ENCODE measurements at regions not wholly inside any gene's neighbourhood (a gene's known extent, or its start where the extent isn't known, plus 50 kb on each side); places are given as distances from the start of the nearest gene placed in this dataset.

DNA sequence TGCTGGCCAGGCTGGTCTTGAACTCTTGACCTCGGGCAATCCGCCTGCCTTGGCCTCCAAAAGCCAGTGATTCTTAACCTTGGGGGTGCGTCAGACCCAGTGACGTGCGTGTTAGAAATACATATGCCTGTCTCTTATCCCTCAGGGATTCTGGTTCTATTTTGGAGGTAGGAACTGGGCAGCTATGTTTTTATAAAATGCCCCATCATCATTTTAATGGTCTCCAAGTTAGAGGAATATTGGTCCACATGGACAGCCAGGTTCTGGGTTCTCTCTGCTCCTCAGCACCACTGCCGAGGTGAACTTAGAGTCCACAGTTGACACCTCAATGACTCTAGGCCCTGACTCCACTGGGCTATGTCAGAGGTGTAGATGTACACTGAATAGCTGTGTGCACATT lies 352.7 kb downstream of the SMOC2 start:
- H3K27ac ChIP-seq (ENCODE audit: low read length), result no peak overlapping the region
- peaks cover 0 to 3% of the 10 kb centered on the region in 2 donors for H3K9me3 ChIP-seq (ENCODE audit: control insufficient read depth in 2 of 2, low read length in 2 of 2)
- H3K4me1 ChIP-seq (ENCODE audit: control insufficient read depth, insufficient read depth, low read length), result no peaks in the 10 kb centered on the region
- no peak overlapping the region for H3K4me3 ChIP-seq (ENCODE audit: low read length in 2 of 2)
- no peaks in the 10 kb centered on the region for H3K36me3 ChIP-seq (ENCODE audit: control insufficient read depth in 2 of 2, insufficient read depth in 2 of 2, low read length in 2 of 2)
- no peak overlapping the region for H3K9ac ChIP-seq (ENCODE audit: low read length in 2 of 2)
- no peaks in the 10 kb centered on the region for H3K27me3 ChIP-seq (ENCODE audit: control insufficient read depth in 1 of 2, insufficient read depth in 2 of 2, low read length in 2 of 2)

DNA sequence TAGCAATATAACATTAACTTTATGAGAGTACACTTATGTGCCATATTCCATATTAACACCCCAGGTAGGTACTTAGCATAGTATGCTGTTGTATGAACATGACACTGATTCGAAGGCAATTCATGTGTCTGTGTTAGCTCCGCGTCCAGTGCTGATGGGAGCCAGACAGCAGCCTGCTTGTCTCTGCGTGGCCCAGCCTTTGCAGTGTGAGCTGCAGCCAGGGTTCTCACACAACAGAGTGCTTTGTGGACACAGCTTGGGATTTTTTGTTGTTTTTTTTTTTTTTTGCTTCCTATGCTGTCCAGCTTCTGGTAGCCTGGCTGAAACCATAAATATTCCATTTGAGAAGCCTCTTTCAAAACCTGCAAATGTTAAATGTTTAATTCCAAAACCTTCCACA lies 350.9 kb downstream of the SMOC2 start:
- no peak overlapping the region for H3K4me3 ChIP-seq (ENCODE audit: low read length in 2 of 2)
- H3K9me3 ChIP-seq (ENCODE audit: control insufficient read depth in 2 of 2, low read length in 2 of 2), result peaks cover 0 to 3% of the 10 kb centered on the region in 2 donors
- H3K27me3 ChIP-seq (ENCODE audit: control insufficient read depth in 1 of 2, insufficient read depth in 2 of 2, low read length in 2 of 2), result no peaks in the 10 kb centered on the region
- H3K4me1 ChIP-seq (ENCODE audit: control insufficient read depth, insufficient read depth, low read length), result no peaks in the 10 kb centered on the region
- H3K9ac ChIP-seq (ENCODE audit: low read length in 2 of 2), result no peak overlapping the region
- H3K27ac ChIP-seq (ENCODE audit: low read length), result no peak overlapping the region
- H3K36me3 ChIP-seq (ENCODE audit: control insufficient read depth in 2 of 2, insufficient read depth in 2 of 2, low read length in 2 of 2), result no peaks in the 10 kb centered on the region

DNA sequence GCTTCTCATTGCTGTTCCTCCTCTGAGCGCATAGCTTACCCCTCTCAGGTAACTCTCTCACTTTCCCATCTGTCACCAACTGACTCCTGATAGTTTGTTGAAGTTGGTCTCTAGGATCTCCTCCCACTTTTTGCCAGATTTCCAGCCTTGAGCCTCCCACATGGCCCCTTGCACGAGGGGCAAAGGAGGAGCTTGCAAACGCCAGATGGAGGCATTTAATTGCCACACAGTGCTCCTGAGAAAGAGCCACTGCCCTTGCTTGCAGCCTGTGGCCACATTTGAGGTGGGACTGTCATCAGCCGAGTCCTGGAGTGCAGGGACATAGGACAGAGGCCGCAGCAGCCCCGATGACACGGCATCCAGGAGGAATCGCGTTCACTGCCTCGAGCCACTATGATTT lies 348.7 kb downstream of the SMOC2 start:
- Histone ChIP-seq H3K4me3 (ENCODE audit: low read length in 2 of 2) (no peak overlapping the region), H3K36me3 (ENCODE audit: control insufficient read depth in 2 of 2, insufficient read depth in 2 of 2, low read length in 2 of 2) (no peaks in the 10 kb centered on the region)

DNA sequence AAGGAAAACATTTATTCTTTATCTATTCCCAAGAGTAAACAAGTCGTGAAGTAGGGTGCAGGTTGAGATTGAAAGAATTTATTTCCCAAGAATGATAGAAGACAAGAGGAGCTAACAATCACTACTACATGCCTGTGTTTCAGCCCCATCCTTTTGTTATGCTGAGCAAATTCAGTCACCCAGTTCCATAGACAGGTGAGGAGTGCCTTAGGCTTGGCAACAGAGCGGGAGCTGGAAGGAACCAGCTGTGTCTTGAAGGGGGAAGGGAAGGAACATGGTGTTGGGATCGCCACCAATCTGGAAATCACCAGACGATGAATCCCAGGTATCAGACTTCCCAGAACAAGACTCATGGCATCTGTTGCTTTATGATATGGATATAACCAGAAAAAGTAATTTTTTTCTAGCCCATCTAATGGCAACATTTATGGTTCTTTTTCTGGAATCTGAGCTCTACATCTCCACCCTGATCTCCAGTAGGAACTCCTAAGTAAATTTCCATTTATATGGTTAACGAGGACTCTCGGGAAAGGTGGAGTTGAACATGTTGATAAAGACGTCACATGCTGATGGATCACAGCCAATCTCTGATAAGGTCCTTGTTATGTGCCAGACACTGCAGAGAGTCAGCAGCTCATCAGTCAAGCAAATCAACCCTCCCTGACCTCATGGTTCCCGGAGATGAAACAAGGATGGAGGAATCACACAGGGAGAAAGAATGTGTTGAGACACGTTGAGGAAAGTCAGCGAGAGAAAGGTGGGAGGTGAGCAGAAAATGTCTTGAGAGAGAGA lies 344.9 kb downstream of the SMOC2 start:
- H3K36me3 ChIP-seq (ENCODE audit: control insufficient read depth in 2 of 2, insufficient read depth in 2 of 2, low read length in 2 of 2), result no peaks in the 10 kb centered on the region
- H3K4me1 ChIP-seq (ENCODE audit: control insufficient read depth, insufficient read depth, low read length), result peaks cover 13% of the 10 kb centered on the region
- no peak overlapping the region for H3K4me3 ChIP-seq (ENCODE audit: low read length in 2 of 2)
- H3K27ac ChIP-seq (ENCODE audit: low read length), result no peak overlapping the region
- H3K27me3 ChIP-seq (ENCODE audit: control insufficient read depth in 1 of 2, insufficient read depth in 2 of 2, low read length in 2 of 2), result no peaks in the 10 kb centered on the region
- H3K9me3 ChIP-seq (ENCODE audit: control insufficient read depth in 2 of 2, low read length in 2 of 2), result no peaks in the 10 kb centered on the region
- H3K9ac ChIP-seq (ENCODE audit: low read length in 2 of 2), result no peak overlapping the region

More for the DNA sequence above, 348.7 kb downstream of the SMOC2 start:
- no peak overlapping the region for H3K27ac ChIP-seq (ENCODE audit: low read length)
- H3K9ac ChIP-seq (ENCODE audit: low read length in 2 of 2), result no peak overlapping the region
- H3K9me3 ChIP-seq (ENCODE audit: control insufficient read depth in 2 of 2, low read length in 2 of 2), result peaks cover 0 to under 1% of the 10 kb centered on the region in 2 donors
- no peaks in the 10 kb centered on the region for H3K27me3 ChIP-seq (ENCODE audit: control insufficient read depth in 1 of 2, insufficient read depth in 2 of 2, low read length in 2 of 2)
- H3K4me1 ChIP-seq (ENCODE audit: control insufficient read depth, insufficient read depth, low read length), result no peaks in the 10 kb centered on the region

DNA sequence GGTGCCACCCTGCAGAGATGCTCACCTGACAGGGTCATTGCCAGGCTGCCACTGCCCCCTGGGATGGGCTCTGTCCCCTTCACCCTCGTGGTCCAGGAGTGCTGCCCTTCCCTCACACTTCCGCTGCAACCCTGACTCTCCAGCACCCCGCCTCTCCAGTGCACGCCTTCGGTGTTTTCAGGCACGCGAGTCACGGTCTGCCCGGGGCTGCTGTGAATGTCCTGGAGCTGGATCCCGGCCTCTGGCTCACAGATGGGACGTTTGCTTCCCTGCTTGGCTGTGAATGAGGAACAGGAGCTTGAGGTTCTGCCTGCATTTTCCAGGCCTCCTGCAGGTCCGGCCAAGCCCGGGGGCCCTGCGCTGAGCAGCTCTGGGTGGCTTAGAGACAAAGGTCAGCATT lies 343.4 kb downstream of the SMOC2 start:
- Histone ChIP-seq H3K36me3 (ENCODE audit: control insufficient read depth in 2 of 2, insufficient read depth in 2 of 2, low read length in 2 of 2) (no peaks in the 10 kb centered on the region), H3K27me3 (ENCODE audit: control insufficient read depth in 1 of 2, insufficient read depth in 2 of 2, low read length in 2 of 2) (no peaks in the 10 kb centered on the region), H3K9me3 (ENCODE audit: control insufficient read depth in 2 of 2, low read length in 2 of 2) (peaks cover 0 to 5% of the 10 kb centered on the region in 2 donors), H3K4me1 (ENCODE audit: control insufficient read depth, insufficient read depth, low read length) (peaks cover 13% of the 10 kb centered on the region), H3K4me3 (ENCODE audit: low read length in 2 of 2) (no peak overlapping the region), H3K9ac (ENCODE audit: low read length in 2 of 2) (no peak overlapping the region), H3K27ac (ENCODE audit: low read length) (no peak overlapping the region)

DNA sequence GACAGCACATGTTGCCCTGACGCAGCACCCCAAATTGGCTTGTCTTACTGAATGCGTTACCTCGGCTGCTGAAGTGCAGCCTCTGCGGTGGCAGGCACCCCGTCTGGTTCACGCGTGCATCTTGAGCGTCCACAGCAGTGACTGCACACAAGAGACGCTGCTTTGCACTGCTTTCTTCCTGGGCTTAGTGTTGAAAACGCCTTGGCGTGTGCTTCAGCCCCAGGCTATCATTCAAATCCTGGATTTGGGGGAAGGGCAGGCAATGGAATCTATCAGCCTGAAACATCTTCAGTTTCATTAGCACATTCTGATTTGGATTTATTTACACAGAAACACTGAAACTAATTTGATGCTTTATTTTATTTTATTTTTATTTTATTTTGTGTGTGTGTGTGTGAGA lies 342.7 kb downstream of the SMOC2 start:
- H3K9ac ChIP-seq (ENCODE audit: low read length in 2 of 2), result no peak overlapping the region
- H3K4me3 ChIP-seq (ENCODE audit: low read length in 2 of 2), result no peak overlapping the region
- no peak overlapping the region for H3K27ac ChIP-seq (ENCODE audit: low read length)
- H3K36me3 ChIP-seq (ENCODE audit: control insufficient read depth in 2 of 2, insufficient read depth in 2 of 2, low read length in 2 of 2), result no peaks in the 10 kb centered on the region
- no peaks in the 10 kb centered on the region for H3K27me3 ChIP-seq (ENCODE audit: control insufficient read depth in 1 of 2, insufficient read depth in 2 of 2, low read length in 2 of 2)
- H3K9me3 ChIP-seq (ENCODE audit: control insufficient read depth in 2 of 2, low read length in 2 of 2), result peaks cover 0 to 6% of the 10 kb centered on the region in 2 donors
- H3K4me1 ChIP-seq (ENCODE audit: control insufficient read depth, insufficient read depth, low read length), result peaks cover 13% of the 10 kb centered on the region

DNA sequence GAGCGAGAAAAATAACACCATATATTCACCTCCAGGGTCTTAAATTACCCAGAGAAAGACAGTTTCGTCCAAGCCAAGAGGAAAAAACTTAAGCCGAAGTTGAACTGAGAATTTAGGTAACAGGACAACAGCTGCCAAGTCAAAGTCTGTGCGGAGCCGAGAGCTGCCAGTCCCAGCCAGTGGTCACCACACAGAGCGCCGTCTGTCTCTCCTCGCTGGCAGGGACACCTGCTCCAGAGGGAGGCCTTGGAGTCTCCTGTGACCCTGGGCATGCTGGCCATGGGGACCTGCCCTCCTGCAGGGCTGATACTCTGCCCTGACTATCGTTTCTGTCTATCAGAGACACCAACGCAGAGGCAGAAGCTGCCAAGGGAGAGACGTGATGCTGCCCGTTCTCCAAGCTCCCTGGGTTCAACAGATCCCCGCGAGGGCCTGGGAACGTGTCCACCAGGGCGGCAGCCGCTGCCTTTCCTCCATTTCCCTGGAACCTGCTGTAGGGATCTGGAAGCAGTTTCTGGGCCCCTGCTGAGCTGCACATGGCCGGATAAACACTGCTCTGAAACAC lies 341.3 kb downstream of the SMOC2 start:
- Histone ChIP-seq H3K4me3 (ENCODE audit: low read length in 2 of 2) (peak overlapping the region in 1 of 2 donors; percentile 15), H3K27ac (ENCODE audit: low read length) (peak overlapping the region; percentile 58)

DNA sequence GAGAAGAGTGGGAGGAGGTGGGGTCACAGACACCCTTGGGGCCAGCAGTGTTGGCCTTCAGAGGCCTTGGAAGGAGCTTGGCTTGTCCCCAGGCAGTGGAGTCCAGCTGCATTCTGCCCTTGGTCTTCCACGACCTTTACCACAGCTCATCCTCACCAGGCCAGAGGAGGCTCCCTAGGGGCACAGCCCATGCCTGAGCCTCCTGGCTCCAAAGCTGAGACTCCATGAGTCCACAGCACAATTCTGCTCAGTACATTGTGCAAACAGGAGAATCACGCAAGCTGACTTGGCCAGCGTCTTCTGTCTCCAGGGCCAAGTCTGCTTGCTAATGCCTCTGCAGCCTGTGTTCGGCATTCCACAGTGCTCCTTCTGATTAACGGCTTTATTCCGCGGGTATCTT lies 337.2 kb downstream of the SMOC2 start:
- H3K27me3 ChIP-seq (ENCODE audit: control insufficient read depth in 1 of 2, insufficient read depth in 2 of 2, low read length in 2 of 2), result no peaks in the 10 kb centered on the region
- no peaks in the 10 kb centered on the region for H3K36me3 ChIP-seq (ENCODE audit: control insufficient read depth in 2 of 2, insufficient read depth in 2 of 2, low read length in 2 of 2)
- H3K27ac ChIP-seq (ENCODE audit: low read length), result peak overlapping the region; percentile 37
- peak overlapping the region in 1 of 2 donors; percentile 29 for H3K4me3 ChIP-seq (ENCODE audit: low read length in 2 of 2)
- H3K9me3 ChIP-seq (ENCODE audit: control insufficient read depth in 2 of 2, low read length in 2 of 2), result peaks cover 0 to 20% of the 10 kb centered on the region in 2 donors
- H3K4me1 ChIP-seq (ENCODE audit: control insufficient read depth, insufficient read depth, low read length), result peaks cover 17% of the 10 kb centered on the region
- no peak overlapping the region for H3K9ac ChIP-seq (ENCODE audit: low read length in 2 of 2)

More for the DNA sequence above, 341.3 kb downstream of the SMOC2 start:
- H3K36me3 ChIP-seq (ENCODE audit: control insufficient read depth in 2 of 2, insufficient read depth in 2 of 2, low read length in 2 of 2), result no peaks in the 10 kb centered on the region
- no peaks in the 10 kb centered on the region for H3K27me3 ChIP-seq (ENCODE audit: control insufficient read depth in 1 of 2, insufficient read depth in 2 of 2, low read length in 2 of 2)
- H3K9ac ChIP-seq (ENCODE audit: low read length in 2 of 2), result peak overlapping the region in 1 of 2 donors; percentile 29
- H3K9me3 ChIP-seq (ENCODE audit: control insufficient read depth in 2 of 2, low read length in 2 of 2), result peaks cover 0 to 6% of the 10 kb centered on the region in 2 donors
- H3K4me1 ChIP-seq (ENCODE audit: control insufficient read depth, insufficient read depth, low read length), result peaks cover 20% of the 10 kb centered on the region

DNA sequence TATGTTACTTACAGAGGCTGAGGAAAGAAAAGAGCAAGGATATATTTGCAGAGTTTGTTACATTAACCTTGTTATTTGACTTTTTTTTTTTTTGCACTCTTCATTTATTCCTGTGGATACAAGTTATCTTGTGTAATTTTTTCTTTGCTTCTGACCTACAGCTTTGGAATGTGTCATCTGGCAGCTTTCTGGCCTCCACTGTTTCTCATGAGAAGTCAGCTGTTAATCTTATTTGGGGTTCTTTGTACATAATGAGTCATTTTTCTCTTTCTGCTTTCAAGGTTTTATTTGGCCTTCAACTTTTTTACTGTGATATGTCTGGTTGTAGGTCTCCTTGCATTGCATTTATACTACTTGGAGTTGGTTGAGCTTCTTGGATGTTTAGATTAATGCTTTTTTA lies 333.4 kb downstream of the SMOC2 start:
- no peak overlapping the region for H3K4me3 ChIP-seq (ENCODE audit: low read length in 2 of 2)
- H3K27me3 ChIP-seq (ENCODE audit: control insufficient read depth in 1 of 2, insufficient read depth in 2 of 2, low read length in 2 of 2), result no peaks in the 10 kb centered on the region
- no peak overlapping the region for H3K27ac ChIP-seq (ENCODE audit: low read length)
- H3K4me1 ChIP-seq (ENCODE audit: control insufficient read depth, insufficient read depth, low read length), result peaks cover 7% of the 10 kb centered on the region
- H3K9me3 ChIP-seq (ENCODE audit: control insufficient read depth in 2 of 2, low read length in 2 of 2), result peaks cover 4 to 14% of the 10 kb centered on the region in 2 donors
- no peak overlapping the region for H3K9ac ChIP-seq (ENCODE audit: low read length in 2 of 2)
- no peaks in the 10 kb centered on the region for H3K36me3 ChIP-seq (ENCODE audit: control insufficient read depth in 2 of 2, insufficient read depth in 2 of 2, low read length in 2 of 2)

DNA sequence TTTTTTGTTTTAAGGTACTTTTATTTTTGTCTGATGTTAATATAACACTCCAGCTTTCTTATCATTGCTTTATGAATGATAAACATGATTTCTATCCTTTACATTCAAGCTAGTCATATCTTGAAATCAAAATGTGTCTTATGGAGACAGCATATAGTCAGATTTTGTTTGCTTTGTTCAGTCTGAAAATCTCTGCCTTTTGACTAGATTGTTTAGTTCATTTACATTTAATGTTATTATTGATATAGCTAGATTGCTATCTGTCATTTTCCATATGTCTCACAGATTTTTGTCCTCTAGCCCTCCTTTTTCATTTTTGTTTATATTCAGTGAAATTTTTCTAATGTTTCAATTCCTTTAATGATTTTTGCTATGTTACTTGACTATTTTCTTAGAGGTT lies 332.8 kb downstream of the SMOC2 start:
- Histone ChIP-seq H3K36me3 (ENCODE audit: control insufficient read depth in 2 of 2, insufficient read depth in 2 of 2, low read length in 2 of 2) (no peaks in the 10 kb centered on the region), H3K27me3 (ENCODE audit: control insufficient read depth in 1 of 2, insufficient read depth in 2 of 2, low read length in 2 of 2) (no peaks in the 10 kb centered on the region), H3K4me1 (ENCODE audit: control insufficient read depth, insufficient read depth, low read length) (peaks cover 7% of the 10 kb centered on the region), H3K27ac (ENCODE audit: low read length) (no peak overlapping the region), H3K4me3 (ENCODE audit: low read length in 2 of 2) (no peak overlapping the region), H3K9me3 (ENCODE audit: control insufficient read depth in 2 of 2, low read length in 2 of 2) (peaks cover 4 to 14% of the 10 kb centered on the region in 2 donors), H3K9ac (ENCODE audit: low read length in 2 of 2) (no peak overlapping the region)

DNA sequence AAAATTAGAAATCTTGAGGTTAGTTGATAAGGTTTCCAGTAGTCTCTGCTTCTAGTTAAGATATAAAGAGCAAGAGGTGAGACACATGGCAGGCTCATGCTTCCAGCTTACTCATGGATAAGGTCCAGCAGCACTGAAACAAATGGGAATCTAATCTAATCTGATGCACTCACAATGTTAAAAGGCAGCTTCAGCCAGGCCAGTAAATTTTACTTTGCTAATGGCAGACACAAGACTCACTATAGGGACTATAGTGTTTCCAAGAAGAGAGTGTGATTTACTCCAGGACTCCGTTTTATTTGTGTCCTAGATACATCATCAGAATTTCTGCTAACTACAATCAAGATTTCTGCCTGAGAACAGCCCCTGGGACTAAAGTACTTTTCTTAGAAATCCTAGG lies 324.8 kb downstream of the SMOC2 start:
- H3K27ac ChIP-seq (ENCODE audit: low read length), result no peak overlapping the region
- no peak overlapping the region for H3K4me3 ChIP-seq (ENCODE audit: low read length in 2 of 2)
- H3K36me3 ChIP-seq (ENCODE audit: control insufficient read depth in 2 of 2, insufficient read depth in 2 of 2, low read length in 2 of 2), result no peaks in the 10 kb centered on the region
- H3K4me1 ChIP-seq (ENCODE audit: control insufficient read depth, insufficient read depth, low read length), result no peaks in the 10 kb centered on the region
- no peak overlapping the region for H3K9ac ChIP-seq (ENCODE audit: low read length in 2 of 2)
- no peaks in the 10 kb centered on the region for H3K9me3 ChIP-seq (ENCODE audit: control insufficient read depth in 2 of 2, low read length in 2 of 2)
- H3K27me3 ChIP-seq (ENCODE audit: control insufficient read depth in 1 of 2, insufficient read depth in 2 of 2, low read length in 2 of 2), result no peaks in the 10 kb centered on the region
